Endothelial cell of umbilical vein (primary cell): ENCODE measurements at regions not wholly inside any gene's neighbourhood (a gene's known extent, or its start where the extent isn't known, plus 50 kb on each side); places are given as distances from the start of the nearest gene placed in this dataset.

ENCODE experiments used
- BruUV-seq: library from RNA; stranded (reverse); fragments of 400-500 nt; replicated peaks from 2 replicates; lab custom pipeline; 2021; lab: Mats Ljungman, UMichigan
- CTCF ChIA-PET: fragments of 300-600, 350-600 bp; sonication (Branson Sonifier 250); formaldehyde crosslinking; loops from one replicate; lab custom pipeline; 2021; ENCODE audit warnings: antibody characterized with exemption, inconsistent platforms; lab: Charles Lee
- POLR2A ChIA-PET: fragments of 300-600, 350-600 bp; sonication (Branson Sonifier 250); formaldehyde crosslinking; loops from one replicate; lab custom pipeline; 2021; ENCODE audit warnings: antibody characterized with exemption, inconsistent platforms; lab: Charles Lee
- DNase-seq: peaks from one replicate; pipeline ENCODE4 v3.0.0-alpha.2; 2011; ENCODE audit warnings: low read depth, low spot score
- FAIRE-seq: peaks from 2 replicates; lab custom pipeline; 2011; peaks lifted over from hg19 to GRCh38; lab: Jason Lieb, UNC
- H2AFZ ChIP-seq: 2 replicates; pipeline ENCODE4 v1.6.0; 2012; ENCODE audit warnings: low read depth, low read length, control low read depth, inconsistent platforms
- H3K27ac ChIP-seq: 2 replicates; pipeline ENCODE4 v1.5.1; 2011; ENCODE audit warnings: low read depth, mild to moderate bottlenecking, control low read depth, low read length, moderate library complexity; ENCODE audit not compliant: insufficient read depth
- H3K27me3 ChIP-seq, 2 experiments: 2 replicates each; pipeline versions ENCODE4 v1.6.0 to v1.6.1; 2011; ENCODE audit warnings: low read length in 2 of 2, mixed read lengths in 1 of 2; ENCODE audit not compliant: control insufficient read depth in 2 of 2, insufficient read depth in 2 of 2
- H3K36me3 ChIP-seq, 2 experiments: 2 replicates in 1 of 2; 3 replicates in 1 of 2; pipeline ENCODE4 v1.5.1; 2011; ENCODE audit warnings: low read length in 2 of 2, mild to moderate bottlenecking in 1 of 2, moderate library complexity in 1 of 2; ENCODE audit not compliant: control insufficient read depth in 2 of 2, insufficient read depth in 2 of 2; ENCODE audit errors: extremely low read depth in 1 of 2
- H3K4me1 ChIP-seq: 3 replicates; pipeline ENCODE4 v1.5.1; 2011; ENCODE audit warnings: mild to moderate bottlenecking, low read length; ENCODE audit not compliant: control insufficient read depth, insufficient read depth; ENCODE audit errors: extremely low read depth
- H3K4me2 ChIP-seq: 2 replicates; pipeline ENCODE4 v1.6.1; 2011; ENCODE audit warnings: low read length, control low read depth, mixed read lengths; ENCODE audit not compliant: insufficient read depth
- H3K4me3 ChIP-seq, 3 experiments: fragments of 200-600 bp in 1 of 3; sonication (generic), shearing (Covaris generic) in 1 of 3; replicated peaks in 1 of 3; 2 replicates each; pipeline ENCODE4 v1.5.1; 2011 to 2016; ENCODE audit warnings: control low read depth in 3 of 3, low read length in 3 of 3, mild to moderate bottlenecking in 2 of 3, inconsistent platforms in 1 of 3, low read depth in 1 of 3, moderate library complexity in 1 of 3; ENCODE audit not compliant: insufficient read depth in 1 of 3
- H3K79me2 ChIP-seq: 2 replicates; pipeline ENCODE4 v1.6.0; 2012; ENCODE audit warnings: low read length, inconsistent platforms; ENCODE audit not compliant: control insufficient read depth, insufficient read depth
- H3K9ac ChIP-seq: replicated peaks from 2 replicates; pipeline ENCODE3; 2011; ENCODE audit warnings: low read length, control low read depth; ENCODE audit not compliant: insufficient read depth; ENCODE audit errors: extremely low read depth
- H3K9me1 ChIP-seq: replicated peaks from 3 replicates; pipeline ENCODE4 v1.6.0; 2011; ENCODE audit warnings: mild to moderate bottlenecking, low read length; ENCODE audit not compliant: control insufficient read depth, insufficient read depth; ENCODE audit errors: extremely low read depth
- H3K9me3 ChIP-seq: replicated peaks from 2 replicates; pipeline ENCODE4 v1.5.1; 2012; ENCODE audit warnings: low read length, inconsistent platforms; ENCODE audit not compliant: control insufficient read depth, insufficient read depth
- H4K20me1 ChIP-seq: replicated peaks from 2 replicates; pipeline ENCODE3; 2011; ENCODE audit warnings: mild to moderate bottlenecking, low read length; ENCODE audit not compliant: control insufficient read depth, insufficient read depth; ENCODE audit errors: extremely low read depth
- EZH2 ChIP-seq: IDR thresholded peaks from 2 replicates; pipeline ENCODE4 v1.6.1; 2012; ENCODE audit warnings: borderline replicate concordance, low read depth, mild to moderate bottlenecking, moderate library complexity, low read length, inconsistent platforms; ENCODE audit not compliant: severe bottlenecking
- FOS ChIP-seq: IDR thresholded peaks from 2 replicates; pipeline ENCODE4 v1.6.1; 2011; ENCODE audit warnings: mild to moderate bottlenecking, low read length, moderate library complexity, borderline replicate concordance; ENCODE audit not compliant: insufficient read depth
- GATA2 ChIP-seq: IDR thresholded peaks from 2 replicates; pipeline ENCODE4 v1.7.0; 2011; ENCODE audit warnings: low read depth, mild to moderate bottlenecking, moderate library complexity, mixed read lengths, low read length; ENCODE audit not compliant: insufficient read length, insufficient read depth
- JUN ChIP-seq: IDR thresholded peaks from 2 replicates; pipeline ENCODE4 v1.6.1; 2011; ENCODE audit warnings: borderline replicate concordance, low read depth; ENCODE audit not compliant: insufficient read length, insufficient read depth
- MYC ChIP-seq: IDR thresholded peaks from one replicate; pipeline ENCODE4 v1.6.1; 2011; ENCODE audit warnings: mild to moderate bottlenecking, low read depth, low read length
- POLR2A ChIP-seq: IDR thresholded peaks from 2 replicates; pipeline ENCODE4 v1.6.1; 2012; ENCODE audit warnings: low read depth, mild to moderate bottlenecking, control low read depth, low read length
- POLR2AphosphoS5 ChIP-seq: IDR thresholded peaks from 2 replicates; pipeline ENCODE4 v1.6.1; 2012; ENCODE audit warnings: low read depth, mild to moderate bottlenecking, control low read depth, low read length, moderate library complexity; ENCODE audit not compliant: insufficient read depth
- dilution Hi-C: fragments of 300-500 bp; cut with MboI; formaldehyde crosslinking; loops from one replicate; pipeline ENCODE4 v1.15.0; 2019; ENCODE audit warnings: low sequenced_read_pairs; ENCODE audit not compliant: extremely low pct_ligation_motif_present
- intact Hi-C: fragments of 100-400 bp; cut with micrococcal nuclease; formaldehyde crosslinking; loops from one replicate; pipeline ENCODE4 v1.10.0; 2022
- TF ChIP-seq, protein P1 (sequence below): IDR thresholded peaks from 2 replicates; pipeline ENCODE4 v1.6.1; 2011; ENCODE audit not compliant: insufficient read depth, insufficient read length
- TF ChIP-seq, protein P2 (sequence below), 2 donors: IDR thresholded peaks; 1 replicate in 1 of 2; 2 replicates in 1 of 2; pipeline ENCODE4 v1.5.1; 2011; ENCODE audit warnings: low read length in 2 of 2, mild to moderate bottlenecking in 2 of 2, moderate library complexity in 2 of 2, control low read depth in 1 of 2, inconsistent platforms in 1 of 2, low read depth in 1 of 2; ENCODE audit not compliant: insufficient read depth in 1 of 2; ENCODE audit errors: extremely low read depth in 1 of 2

DNA sequence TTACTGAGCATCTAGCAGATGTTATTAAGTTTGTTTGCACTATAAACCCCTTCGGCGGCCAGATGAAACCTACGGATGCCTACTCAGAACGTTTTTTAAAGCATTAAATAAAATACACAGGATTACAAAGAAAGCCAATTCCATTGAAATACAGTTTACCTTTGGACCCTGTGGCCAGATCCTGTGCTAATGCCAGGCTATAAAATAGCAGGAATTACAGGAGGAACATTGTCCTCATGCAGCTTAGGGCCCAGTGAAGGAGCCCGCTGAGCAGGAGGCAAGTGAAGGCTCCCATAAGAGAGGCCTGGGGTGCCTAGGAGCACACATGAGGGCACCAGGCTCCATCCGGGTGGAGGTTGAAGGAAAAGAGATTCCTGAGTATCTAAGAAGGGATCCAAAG lies 310.4 kb downstream of the MTX2 start:
- CTCF ChIA-PET: interaction anchor here (1.1 to 2.2 kb wide), 4 partner anchors 14 to 439 kb away, joined by 3 to 6 read pairs (median 6); no protein-coding TSS in a partner anchor
- no peak for DNase-seq
- no peak for TF ChIP-seq GATA2
- TF ChIP-seq MYC: no peak
- TF ChIP-seq FOS: no peak
- TF ChIP-seq EZH2: no peak
- TF ChIP-seq JUN: no peak
- no peak for TF ChIP-seq POLR2AphosphoS5
- TF ChIP-seq, protein P1, sequence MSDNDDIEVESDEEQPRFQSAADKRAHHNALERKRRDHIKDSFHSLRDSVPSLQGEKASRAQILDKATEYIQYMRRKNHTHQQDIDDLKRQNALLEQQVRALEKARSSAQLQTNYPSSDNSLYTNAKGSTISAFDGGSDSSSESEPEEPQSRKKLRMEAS: no peak
- TF ChIP-seq, protein P2, sequence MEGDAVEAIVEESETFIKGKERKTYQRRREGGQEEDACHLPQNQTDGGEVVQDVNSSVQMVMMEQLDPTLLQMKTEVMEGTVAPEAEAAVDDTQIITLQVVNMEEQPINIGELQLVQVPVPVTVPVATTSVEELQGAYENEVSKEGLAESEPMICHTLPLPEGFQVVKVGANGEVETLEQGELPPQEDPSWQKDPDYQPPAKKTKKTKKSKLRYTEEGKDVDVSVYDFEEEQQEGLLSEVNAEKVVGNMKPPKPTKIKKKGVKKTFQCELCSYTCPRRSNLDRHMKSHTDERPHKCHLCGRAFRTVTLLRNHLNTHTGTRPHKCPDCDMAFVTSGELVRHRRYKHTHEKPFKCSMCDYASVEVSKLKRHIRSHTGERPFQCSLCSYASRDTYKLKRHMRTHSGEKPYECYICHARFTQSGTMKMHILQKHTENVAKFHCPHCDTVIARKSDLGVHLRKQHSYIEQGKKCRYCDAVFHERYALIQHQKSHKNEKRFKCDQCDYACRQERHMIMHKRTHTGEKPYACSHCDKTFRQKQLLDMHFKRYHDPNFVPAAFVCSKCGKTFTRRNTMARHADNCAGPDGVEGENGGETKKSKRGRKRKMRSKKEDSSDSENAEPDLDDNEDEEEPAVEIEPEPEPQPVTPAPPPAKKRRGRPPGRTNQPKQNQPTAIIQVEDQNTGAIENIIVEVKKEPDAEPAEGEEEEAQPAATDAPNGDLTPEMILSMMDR (IDR thresholded peaks at IDR 0.05; ENCODE audit: extremely low read depth in 1 of 2, insufficient read depth in 1 of 2, low read depth in 1 of 2, low read length in 2 of 2): no peak
- TF ChIP-seq POLR2A: no peak

More for the DNA sequence above, 310.4 kb downstream of the MTX2 start:
- BruUV-seq: no TSS peak
- Histone ChIP-seq H3K27ac (no peak overlapping the region), H3K27me3 (no peaks in the 10 kb centered on the region), H2AFZ (no peak overlapping the region), H3K79me2 (no peaks in the 10 kb centered on the region), H3K4me3 (no peak overlapping the region), H4K20me1 (no peaks in the 10 kb centered on the region), H3K36me3 (no peaks in the 10 kb centered on the region), H3K9ac (no peak overlapping the region), H3K9me1 (no peaks in the 10 kb centered on the region), H3K4me1 (peaks cover 25% of the 10 kb centered on the region), H3K9me3 (no peaks in the 10 kb centered on the region), H3K4me2 (no peak overlapping the region)
- POLR2A ChIA-PET: no interaction called here
- dilution Hi-C loops: no loop called here
- FAIRE-seq: no peak
- intact Hi-C loops: no loop called here
